ENCODE measurements at regions not wholly inside any gene's neighbourhood (a gene's known extent, or its start where the extent isn't known, plus 50 kb on each side); places are given as distances from the start of the nearest gene placed in this dataset.
A peak's percentile ranks its signal among the peaks of the same experiment; 100 is the strongest.

- Mint-ChIP-seq H3K4me1 (ENCODE audit: low read depth) (peaks cover 21% of the 10 kb centered on the region), H3K27me3 (peaks cover 27% of the 10 kb centered on the region), H3K36me3 (ENCODE audit: low read depth) (no peaks in the 10 kb centered on the region), H3K4me3 (no peak overlapping the region), H3K27ac (no peak overlapping the region), H3K9me3 (no peaks in the 10 kb centered on the region)
- intact Hi-C loops (cut with micrococcal nuclease): loop anchor here (10.0 kb wide), 1 partner anchor 99 kb away; no protein-coding TSS in a partner anchor
Observed at GRCh38 chr11:123305601-123306375, 110.7 kb upstream of the CLMP start.

GRCh38 chr11:123304828-123305466 lies 109.9 kb upstream of the CLMP start:
- H3K27ac Mint-ChIP-seq: no peak overlapping the region
- H3K9me3 Mint-ChIP-seq: no peaks in the 10 kb centered on the region
- intact Hi-C loops (cut with micrococcal nuclease): loop anchor here (10.0 kb wide), 1 partner anchor 100 kb away; no protein-coding TSS in a partner anchor
- H3K36me3 Mint-ChIP-seq (ENCODE audit: low read depth): no peaks in the 10 kb centered on the region
- H3K27me3 Mint-ChIP-seq: peaks cover 27% of the 10 kb centered on the region
- peaks cover 27% of the 10 kb centered on the region for H3K4me1 Mint-ChIP-seq (ENCODE audit: low read depth)
- no peak overlapping the region for H3K4me3 Mint-ChIP-seq

DNA sequence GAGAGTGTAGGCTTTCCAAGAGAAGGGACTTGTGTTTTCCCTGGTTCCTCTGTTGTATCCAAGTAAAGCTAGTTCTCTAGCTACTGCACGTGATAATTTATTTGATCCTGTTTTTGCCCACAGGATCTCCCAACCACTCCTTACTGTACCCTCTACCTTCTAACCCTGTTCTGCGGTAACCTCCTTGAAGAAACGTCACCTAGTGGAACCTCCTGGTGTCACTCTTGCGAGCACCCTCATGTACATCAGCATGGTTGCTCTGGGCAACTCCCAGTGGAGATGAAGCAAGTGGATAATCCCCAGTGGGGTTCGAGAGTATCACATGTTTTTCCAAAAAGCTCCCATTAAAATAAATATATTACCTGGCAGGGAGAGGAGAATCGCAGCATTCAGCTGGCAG lies 108.9 kb upstream of the CLMP start:
- Mint-ChIP-seq H3K9me3 (no peaks in the 10 kb centered on the region), H3K36me3 (ENCODE audit: low read depth) (no peaks in the 10 kb centered on the region), H3K27me3 (peaks cover 27% of the 10 kb centered on the region), H3K4me3 (no peak overlapping the region), H3K27ac (no peak overlapping the region), H3K4me1 (ENCODE audit: low read depth) (peaks cover 27% of the 10 kb centered on the region)
- intact Hi-C loops (cut with micrococcal nuclease): loop anchor here (10.0 kb wide), 1 partner anchor 101 kb away; no protein-coding TSS in a partner anchor

DNA sequence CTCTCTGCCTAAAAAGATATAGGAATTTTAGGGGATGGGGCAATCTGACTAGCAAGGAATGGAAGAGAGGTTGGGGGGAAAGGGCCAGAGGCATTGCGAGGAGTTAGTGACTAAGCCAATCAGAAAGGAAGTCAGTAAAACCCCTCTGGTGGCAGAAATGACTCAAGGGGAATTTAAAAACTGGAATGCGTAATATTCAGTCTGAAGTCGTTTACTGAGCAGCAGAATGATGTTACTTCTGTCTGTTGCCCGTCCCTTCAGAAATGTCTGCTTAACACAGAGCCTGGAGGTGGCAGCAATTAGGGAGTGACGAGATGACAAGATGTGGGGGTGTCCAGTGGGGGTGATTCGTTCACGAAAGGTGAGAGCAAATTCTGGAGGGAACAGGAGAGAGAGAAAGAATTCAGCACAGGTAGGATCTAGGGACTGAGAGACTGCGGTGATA lies 107.7 kb upstream of the CLMP start:
- Mint-ChIP-seq H3K9me3 (no peaks in the 10 kb centered on the region), H3K4me3 (no peak overlapping the region)
- intact Hi-C loops (cut with micrococcal nuclease): loop anchor here (1.0 to 10.0 kb wide), 2 partner anchors 102 to 176 kb away; no protein-coding TSS in a partner anchor

GRCh38 chr11:123301696-123302400 lies 106.8 kb upstream of the CLMP start:
- no peaks in the 10 kb centered on the region for H3K9me3 Mint-ChIP-seq
- H3K4me1 Mint-ChIP-seq (ENCODE audit: low read depth): peaks cover 27% of the 10 kb centered on the region
- H3K36me3 Mint-ChIP-seq (ENCODE audit: low read depth): no peaks in the 10 kb centered on the region
- intact Hi-C loops (cut with micrococcal nuclease): loop anchor here (1.0 to 10.0 kb wide), 2 partner anchors 103 to 176 kb away; no protein-coding TSS in a partner anchor
- H3K4me3 Mint-ChIP-seq: peak overlapping the region; percentile 77
- H3K27me3 Mint-ChIP-seq: peaks cover 27% of the 10 kb centered on the region
- H3K27ac Mint-ChIP-seq: peak overlapping the region; percentile 60

More for the DNA sequence above, 107.7 kb upstream of the CLMP start:
- no peak overlapping the region for H3K27ac Mint-ChIP-seq
- peaks cover 27% of the 10 kb centered on the region for H3K4me1 Mint-ChIP-seq (ENCODE audit: low read depth)
- no peaks in the 10 kb centered on the region for H3K36me3 Mint-ChIP-seq (ENCODE audit: low read depth)
- H3K27me3 Mint-ChIP-seq: peaks cover 27% of the 10 kb centered on the region

GRCh38 chr11:123301013-123301591 lies 106.1 kb upstream of the CLMP start:
- Mint-ChIP-seq H3K27ac (peak overlapping the region; percentile 60), H3K36me3 (ENCODE audit: low read depth) (no peaks in the 10 kb centered on the region), H3K27me3 (peaks cover 27% of the 10 kb centered on the region), H3K9me3 (no peaks in the 10 kb centered on the region), H3K4me1 (ENCODE audit: low read depth) (peaks cover 27% of the 10 kb centered on the region), H3K4me3 (peak overlapping the region; percentile 77)
- intact Hi-C loops (cut with micrococcal nuclease): loop anchor here (10.0 kb wide), 1 partner anchor 104 kb away; no protein-coding TSS in a partner anchor

DNA sequence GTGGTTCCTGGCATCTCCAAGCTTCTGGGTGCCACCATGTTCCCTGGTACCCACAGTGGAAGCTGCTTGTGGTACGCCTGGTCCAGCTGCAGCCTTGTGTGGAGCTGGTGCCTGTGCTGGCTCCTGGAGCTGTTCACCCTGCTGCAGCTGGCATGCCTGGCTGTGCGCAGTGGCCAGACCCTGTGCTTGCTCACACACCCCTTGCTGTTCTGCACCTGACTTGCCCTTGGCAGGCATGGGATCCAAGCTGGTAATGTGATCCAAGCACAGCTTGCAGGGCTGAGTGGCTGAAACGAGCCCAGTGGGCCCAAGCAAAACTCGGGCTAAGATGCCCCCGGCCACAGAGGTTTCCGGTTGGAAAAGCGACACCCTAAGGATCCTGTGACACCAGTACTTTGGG lies 104.7 kb upstream of the CLMP start:
- Mint-ChIP-seq H3K4me3 (no peak overlapping the region), H3K27ac (no peak overlapping the region), H3K36me3 (ENCODE audit: low read depth) (no peaks in the 10 kb centered on the region), H3K9me3 (no peaks in the 10 kb centered on the region), H3K27me3 (peaks cover 25% of the 10 kb centered on the region), H3K4me1 (ENCODE audit: low read depth) (peaks cover 27% of the 10 kb centered on the region)
- intact Hi-C loops (cut with micrococcal nuclease): loop anchor here (10.0 kb wide), 1 partner anchor 105 kb away; no protein-coding TSS in a partner anchor

GRCh38 chr11:123298488-123299447 lies 103.7 kb upstream of the CLMP start:
- intact Hi-C loops (cut with micrococcal nuclease): no loop called here
- H3K27ac Mint-ChIP-seq: no peak overlapping the region
- no peaks in the 10 kb centered on the region for H3K9me3 Mint-ChIP-seq
- no peaks in the 10 kb centered on the region for H3K36me3 Mint-ChIP-seq (ENCODE audit: low read depth)
- peaks cover 25% of the 10 kb centered on the region for H3K4me1 Mint-ChIP-seq (ENCODE audit: low read depth)
- peaks cover 18% of the 10 kb centered on the region for H3K27me3 Mint-ChIP-seq
- no peak overlapping the region for H3K4me3 Mint-ChIP-seq

GRCh38 chr11:123292647-123293046 lies 97.6 kb upstream of the CLMP start:
- Mint-ChIP-seq H3K27ac (no peak overlapping the region), H3K4me3 (no peak overlapping the region), H3K9me3 (no peaks in the 10 kb centered on the region), H3K27me3 (no peaks in the 10 kb centered on the region), H3K36me3 (ENCODE audit: low read depth) (no peaks in the 10 kb centered on the region), H3K4me1 (ENCODE audit: low read depth) (no peaks in the 10 kb centered on the region)
- intact Hi-C loops (cut with micrococcal nuclease): no loop called here

GRCh38 chr11:123291201-123291869 lies 96.3 kb upstream of the CLMP start:
- no peaks in the 10 kb centered on the region for H3K36me3 Mint-ChIP-seq (ENCODE audit: low read depth)
- intact Hi-C loops (cut with micrococcal nuclease): no loop called here
- H3K27ac Mint-ChIP-seq: no peak overlapping the region
- H3K27me3 Mint-ChIP-seq: no peaks in the 10 kb centered on the region
- no peak overlapping the region for H3K4me3 Mint-ChIP-seq
- peaks cover 6% of the 10 kb centered on the region for H3K4me1 Mint-ChIP-seq (ENCODE audit: low read depth)
- H3K9me3 Mint-ChIP-seq: no peaks in the 10 kb centered on the region

DNA sequence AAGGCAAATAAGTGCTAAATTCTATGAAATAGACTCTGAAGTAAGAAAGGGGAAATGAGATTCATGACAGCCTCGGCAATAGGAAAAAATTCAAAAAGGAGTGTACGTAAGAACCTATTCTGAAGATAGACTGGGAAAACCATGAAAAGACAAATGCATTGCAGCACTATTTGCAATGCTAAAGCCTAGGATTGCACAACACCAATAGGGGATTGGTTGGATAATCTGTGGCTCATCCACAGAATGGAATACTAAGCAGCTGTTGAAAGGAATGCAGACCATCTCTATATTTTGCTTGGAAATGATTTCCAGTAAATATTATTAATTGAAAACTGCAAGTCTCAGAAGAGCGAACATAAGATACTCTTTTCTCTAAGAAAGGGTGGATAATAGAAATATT lies 91.7 kb upstream of the CLMP start:
- Mint-ChIP-seq H3K4me3 (no peak overlapping the region), H3K4me1 (ENCODE audit: low read depth) (peaks cover 24% of the 10 kb centered on the region), H3K27me3 (peaks cover 6% of the 10 kb centered on the region), H3K36me3 (ENCODE audit: low read depth) (no peaks in the 10 kb centered on the region), H3K9me3 (no peaks in the 10 kb centered on the region), H3K27ac (no peak overlapping the region)
- intact Hi-C loops (cut with micrococcal nuclease): no loop called here

GRCh38 chr11:123286255-123286654 lies 91.2 kb upstream of the CLMP start:
- H3K27ac Mint-ChIP-seq: no peak overlapping the region
- H3K4me1 Mint-ChIP-seq (ENCODE audit: low read depth): peaks cover 24% of the 10 kb centered on the region
- no peaks in the 10 kb centered on the region for H3K36me3 Mint-ChIP-seq (ENCODE audit: low read depth)
- peaks cover 6% of the 10 kb centered on the region for H3K27me3 Mint-ChIP-seq
- no peak overlapping the region for H3K4me3 Mint-ChIP-seq
- intact Hi-C loops (cut with micrococcal nuclease): no loop called here
- H3K9me3 Mint-ChIP-seq: no peaks in the 10 kb centered on the region

All from dendritic cell treated with granulocyte-macrophage colony-stimulating factor and Interleukin-4, amounts not matched to agents 40 ng/mL and 50 ng/mL, for 4 days (primary cell).